Activated CD4-positive, alpha-beta T cell treated with anti-CD3 and anti-CD28 coated beads for 1 hour (primary cell): ENCODE measurements at regions not wholly inside any gene's neighbourhood (a gene's known extent, or its start where the extent isn't known, plus 50 kb on each side); places are given as distances from the start of the nearest gene placed in this dataset.
"Not testable (repeated sequence)": the region's sequence is repeated elsewhere in the genome, so short reads cannot be mapped to it uniquely, and the experiment has no call there.

ENCODE experiments used
- DNase-seq: peaks from one replicate; pipeline ENCODE4 v3.0.0-alpha.2; 2020

- no peak for DNase-seq
Measured at GRCh38 chr5:99033014-99033900, 104.5 kb upstream of the CHD1 start.

DNA sequence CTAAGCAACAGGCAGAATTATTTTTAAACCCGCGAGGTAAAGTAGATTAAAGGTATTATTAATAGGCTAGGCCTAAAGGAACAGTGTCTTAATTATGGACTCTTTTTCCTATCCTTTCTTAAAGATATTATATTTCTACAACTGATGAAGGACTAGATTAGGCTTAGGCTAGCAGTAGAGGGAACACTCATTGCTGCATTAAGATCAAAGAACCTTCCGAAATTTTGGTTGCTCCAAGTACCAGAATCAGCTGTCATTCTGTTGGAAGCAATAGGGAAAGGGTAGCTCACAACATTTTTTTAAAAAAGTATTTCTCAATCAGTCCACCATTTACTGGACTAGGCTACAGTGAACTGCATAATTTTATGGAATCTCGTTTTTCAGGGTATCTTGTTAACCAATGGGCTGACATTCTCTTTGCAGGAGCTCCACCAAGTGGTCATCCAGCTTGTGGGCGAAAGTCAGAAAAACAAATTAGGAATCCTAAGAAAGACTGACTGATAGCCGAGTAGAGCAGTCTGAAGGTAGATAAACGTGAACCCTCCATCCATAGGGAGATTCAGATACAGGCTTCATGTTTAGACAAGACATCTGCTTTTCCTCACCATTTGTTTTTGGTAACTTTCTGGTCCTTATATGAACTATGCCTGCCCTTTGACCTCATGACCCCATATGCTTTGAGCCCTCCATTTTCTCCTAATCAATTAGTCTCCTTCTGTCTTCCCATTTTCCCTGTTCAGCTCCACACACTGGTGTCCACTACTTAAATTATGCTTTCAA lies 103.6 kb upstream of the CHD1 start:
- no peak for DNase-seq

DNA sequence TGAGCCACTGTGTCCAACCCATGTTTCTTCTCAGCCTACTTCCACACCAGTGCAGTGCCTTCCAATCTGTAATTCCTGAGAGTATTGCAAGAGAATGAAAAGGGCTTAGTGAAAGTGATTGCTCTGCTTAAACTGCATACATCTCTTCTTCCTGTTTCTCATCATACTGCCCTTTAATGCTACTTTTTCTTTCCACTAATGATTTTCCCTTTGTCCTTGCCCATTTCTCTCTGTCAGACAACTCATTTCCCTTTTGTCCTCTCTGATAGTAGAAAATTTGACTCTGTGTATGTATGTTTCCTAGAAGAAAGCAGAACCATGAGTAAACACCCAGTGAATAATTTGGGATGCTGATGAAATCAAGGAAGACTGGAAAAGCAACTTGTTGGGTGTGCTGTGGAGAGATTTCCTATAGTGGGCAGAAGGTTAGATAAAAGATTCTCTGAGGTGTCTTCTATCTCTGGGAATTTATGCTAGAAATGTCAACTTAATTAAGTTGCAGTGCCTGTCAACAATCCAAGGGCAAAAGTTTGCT lies 102.2 kb upstream of the CHD1 start:
- DNase-seq = no peak

- no peak for DNase-seq
Measured at GRCh38 chr5:99029172-99029571, 100.4 kb upstream of the CHD1 start.

- not testable (repeated sequence) for DNase-seq
Measured at GRCh38 chr5:99028170-99028569, 99.4 kb upstream of the CHD1 start.

DNA sequence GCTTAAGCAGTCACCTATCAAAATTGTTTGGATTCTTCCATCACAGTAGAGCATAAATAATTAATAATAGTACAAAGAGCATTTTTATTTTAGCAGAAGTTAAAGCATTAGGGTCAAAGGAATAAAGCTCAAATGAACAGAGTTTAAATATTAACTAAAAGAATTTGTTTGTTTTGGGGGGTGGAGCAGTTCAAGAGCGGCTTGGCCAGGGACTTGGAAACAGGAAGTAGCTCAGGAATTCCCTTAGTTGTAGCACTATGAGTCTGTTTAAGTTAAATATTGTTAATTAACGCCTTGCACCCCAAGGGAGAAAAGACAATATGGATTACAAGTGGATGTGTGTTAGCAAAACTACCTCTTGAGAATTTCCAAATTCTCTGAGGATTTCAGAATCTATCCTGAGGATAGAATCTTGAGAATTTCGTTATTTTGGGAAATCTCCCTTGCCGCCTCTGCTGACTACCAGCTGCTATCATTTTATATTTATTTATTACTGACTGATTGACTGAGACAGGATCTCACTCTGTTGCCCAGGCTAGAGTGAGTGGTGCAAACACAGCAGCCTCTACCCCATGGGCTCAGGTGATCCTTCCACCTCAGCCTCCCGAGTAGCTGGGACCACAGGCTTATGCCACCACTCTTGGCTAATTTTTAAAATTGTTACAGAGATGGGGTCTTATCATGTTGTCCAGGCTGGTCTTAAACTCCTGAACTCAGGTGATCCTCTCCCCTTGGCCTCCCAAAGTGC lies 96.7 kb upstream of the CHD1 start:
- DNase-seq = no peak

DNA sequence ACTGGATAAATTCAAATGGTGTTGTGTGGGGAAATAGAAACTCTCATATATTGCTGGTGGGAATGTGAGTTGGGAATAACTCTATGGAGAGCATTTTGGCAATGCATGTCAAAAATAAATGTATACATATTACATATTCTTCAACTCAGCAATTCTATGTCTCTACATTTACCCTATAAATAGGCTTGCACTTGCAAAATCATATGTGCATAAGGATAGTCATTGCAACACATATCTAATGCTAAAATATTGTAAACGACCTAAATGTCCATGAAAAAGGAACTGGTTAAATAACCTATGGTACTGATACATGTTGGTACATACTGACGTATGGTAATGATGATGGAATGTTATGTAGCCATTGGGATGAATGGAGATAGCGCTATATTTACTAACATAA lies 94.5 kb upstream of the CHD1 start:
- DNase-seq = no peak

- DNase-seq = no peak
Measured at GRCh38 chr5:99022250-99022649, 93.4 kb upstream of the CHD1 start.

GRCh38 chr5:99020698-99021048 lies 91.9 kb upstream of the CHD1 start:
- no peak for DNase-seq

DNA sequence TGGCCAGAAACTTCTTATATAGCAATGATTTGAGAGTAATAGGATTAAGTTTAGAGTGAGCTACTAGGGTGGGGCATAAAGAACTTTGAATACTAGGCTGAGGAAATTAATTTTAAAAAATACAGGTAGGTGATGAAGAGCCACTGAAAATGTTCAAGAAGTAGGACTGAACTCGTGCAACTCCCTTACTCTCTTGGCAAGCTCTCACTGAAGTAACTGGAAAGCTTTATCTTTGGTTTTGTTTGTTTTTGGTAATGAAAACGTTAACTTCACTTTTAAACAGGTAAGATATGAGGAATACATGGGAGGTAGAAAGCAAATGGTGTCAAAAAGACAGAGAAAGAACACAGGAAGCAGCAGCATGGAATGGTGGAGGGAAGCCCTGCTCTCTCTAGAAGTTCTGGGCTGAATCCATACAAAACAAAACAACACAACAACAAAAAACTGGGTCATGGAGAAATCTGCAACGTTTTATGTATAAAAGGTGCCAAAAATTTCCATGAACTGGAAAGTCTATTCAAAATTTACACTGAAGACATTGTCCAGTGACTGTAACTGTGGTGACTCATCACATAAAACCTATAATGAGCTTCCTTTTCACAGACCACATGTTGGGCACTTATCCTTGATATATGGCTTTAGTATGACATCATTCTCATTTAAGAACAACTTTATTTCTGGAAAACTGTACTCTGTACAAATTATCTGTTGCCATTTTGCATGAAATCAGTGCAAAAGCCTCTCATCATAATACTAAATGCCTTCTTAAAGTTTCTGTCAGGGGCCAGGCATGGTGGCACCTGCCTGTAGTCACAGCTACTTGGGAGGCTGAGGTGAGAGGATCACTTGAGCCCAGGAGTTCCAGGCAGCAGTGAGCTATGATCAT lies 91.2 kb upstream of the CHD1 start:
- DNase-seq = no peak

DNA sequence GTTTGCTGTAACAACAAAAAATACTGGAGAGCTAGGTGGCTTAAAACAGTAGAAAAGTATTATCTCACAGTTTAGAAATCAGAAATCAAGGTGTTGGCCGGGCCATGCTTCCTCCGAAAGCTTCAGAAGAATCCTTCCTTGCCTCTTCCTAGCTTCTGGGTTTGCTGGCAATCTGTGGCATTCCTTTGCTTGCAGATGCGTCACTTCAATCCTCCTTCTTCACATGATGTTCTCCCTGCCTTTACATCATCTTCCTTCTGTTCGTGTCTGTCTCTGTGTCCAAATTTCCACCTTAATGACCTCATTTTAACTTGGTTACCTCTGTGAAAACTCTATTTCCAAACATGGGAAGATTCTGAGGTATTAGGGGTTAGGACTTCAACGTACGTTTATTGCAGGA lies 90.4 kb upstream of the CHD1 start:
- DNase-seq = no peak

- DNase-seq = no peak
Measured at GRCh38 chr5:99010294-99010693, 81.5 kb upstream of the CHD1 start.

- not testable (repeated sequence) for DNase-seq
Measured at GRCh38 chr5:99008009-99008408, 79.2 kb upstream of the CHD1 start.

- DNase-seq = no peak
Measured at GRCh38 chr5:99005506-99005905, 76.7 kb upstream of the CHD1 start.

- no peak for DNase-seq
Measured at GRCh38 chr5:99004960-99005359, 76.2 kb upstream of the CHD1 start.

GRCh38 chr5:99000876-99001275 lies 72.1 kb upstream of the CHD1 start:
- no peak for DNase-seq

GRCh38 chr5:99000221-99000620 lies 71.4 kb upstream of the CHD1 start:
- no peak for DNase-seq

- DNase-seq = no peak
Measured at GRCh38 chr5:98999631-99000030, 70.8 kb upstream of the CHD1 start.

DNA sequence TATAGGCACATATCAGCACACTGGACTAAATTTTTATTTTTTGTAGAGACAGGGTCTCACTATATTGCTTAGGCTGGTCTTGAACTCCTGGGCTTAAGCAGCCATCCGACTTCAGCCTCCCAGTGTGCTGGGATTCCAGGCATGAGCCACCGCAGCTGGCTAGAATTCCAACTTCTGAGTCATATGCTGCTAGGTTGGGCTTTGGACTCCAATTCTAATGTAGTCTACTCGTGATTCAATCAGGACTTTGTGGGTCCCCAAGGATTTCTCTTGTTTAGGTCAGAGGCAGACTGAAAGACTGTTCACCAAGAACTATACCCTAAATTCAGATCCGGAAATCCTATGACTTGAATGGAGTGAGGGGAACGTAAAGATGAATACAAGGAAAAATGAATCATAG lies 68.2 kb upstream of the CHD1 start:
- DNase-seq = no peak

GRCh38 chr5:98994611-98995010 lies 65.8 kb upstream of the CHD1 start:
- DNase-seq = no peak

DNA sequence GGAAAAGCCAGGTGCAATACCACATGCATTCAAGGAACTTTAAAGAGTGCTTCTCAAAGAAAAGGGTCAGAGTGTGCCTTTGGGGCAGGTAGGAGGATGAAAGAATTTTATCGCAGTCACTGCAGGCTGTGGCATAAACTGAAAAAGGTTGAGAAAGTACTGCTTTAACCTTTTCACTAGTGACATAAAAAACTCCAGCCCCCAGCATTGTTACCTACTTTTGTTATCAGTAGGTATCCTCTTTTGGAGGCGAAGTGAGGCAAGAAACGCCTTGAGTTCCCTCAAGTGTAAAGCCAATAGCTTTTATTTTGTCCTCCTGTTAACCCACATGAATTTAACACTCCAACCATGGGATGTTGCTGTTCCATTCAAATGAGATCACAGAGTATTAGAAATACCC lies 64.7 kb upstream of the CHD1 start:
- DNase-seq = no peak

DNA sequence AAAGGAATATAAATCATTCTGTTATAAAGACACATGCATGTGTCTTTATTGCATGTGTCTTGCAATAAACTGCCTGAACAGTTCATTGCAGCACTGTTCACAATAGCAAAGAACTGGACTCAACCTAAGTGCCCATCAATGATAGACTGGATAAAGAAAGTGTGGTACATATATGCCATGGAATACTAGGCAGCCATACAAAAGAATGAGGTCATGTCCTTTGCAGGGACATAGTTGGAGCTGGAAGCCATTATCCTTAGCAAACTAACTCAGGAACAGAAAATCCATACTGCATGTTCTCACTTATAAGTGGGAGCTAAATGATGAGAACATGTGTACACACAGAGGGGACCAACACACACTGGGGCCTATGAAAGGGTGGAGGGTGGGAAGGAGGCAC lies 63.7 kb upstream of the CHD1 start:
- DNase-seq = no peak
